Fibroblast of lung (primary cell): ENCODE measurements at regions not wholly inside any gene's neighbourhood (a gene's known extent, or its start where the extent isn't known, plus 50 kb on each side); places are given as distances from the start of the nearest gene placed in this dataset.

Source experiments
- DNase-seq, 2 donors: peaks; one replicate each; pipeline versions ENCODE4 v3.0.0 to v3.0.0-alpha.2; 2010; ENCODE audit warnings: low read depth in 2 of 2
- H2AFZ ChIP-seq: 2 replicates; pipeline ENCODE4 v1.5.1; 2012; ENCODE audit warnings: low read length, control low read depth, inconsistent platforms
- H3K27ac ChIP-seq: 2 replicates; pipeline ENCODE4 v1.5.1; 2011; ENCODE audit warnings: low read length, control low read depth; ENCODE audit not compliant: insufficient read depth
- H3K27me3 ChIP-seq: 2 replicates; pipeline ENCODE4 v1.5.1; 2011; ENCODE audit warnings: mild to moderate bottlenecking, low read length; ENCODE audit not compliant: control insufficient read depth, insufficient read depth
- H3K36me3 ChIP-seq: 2 replicates; pipeline ENCODE4 v1.5.1; 2011; ENCODE audit warnings: low read length; ENCODE audit not compliant: control insufficient read depth, insufficient read depth
- H3K4me1 ChIP-seq: 2 replicates; pipeline ENCODE4 v1.5.1; 2011; ENCODE audit warnings: low read length; ENCODE audit not compliant: control insufficient read depth, insufficient read depth; ENCODE audit errors: extremely low read depth
- H3K4me2 ChIP-seq: 2 replicates; pipeline ENCODE4 v1.5.1; 2011; ENCODE audit warnings: low read length, control low read depth; ENCODE audit not compliant: insufficient read depth; ENCODE audit errors: extremely low read depth
- H3K4me3 ChIP-seq, 4 experiments: fragments of 200-600 bp in 1 of 4; sonication (generic) in 1 of 4; replicated peaks in 1 of 4; 2 replicates each; pipeline ENCODE4 v1.5.1; 2011 to 2016; ENCODE audit warnings: low read length in 4 of 4, low read depth in 3 of 4, mild to moderate bottlenecking in 3 of 4, control low read depth in 2 of 4, inconsistent platforms in 1 of 4, mixed read lengths in 1 of 4; ENCODE audit not compliant: insufficient read depth in 1 of 4; ENCODE audit errors: control extremely low read depth in 1 of 4
- H3K79me2 ChIP-seq: 2 replicates; pipeline ENCODE4 v1.5.1; 2012; ENCODE audit warnings: mild to moderate bottlenecking, low read length, inconsistent platforms; ENCODE audit not compliant: control insufficient read depth, insufficient read depth
- H3K9ac ChIP-seq: 2 replicates; pipeline ENCODE4 v1.5.1; 2011; ENCODE audit warnings: mild to moderate bottlenecking, low read length, control low read depth; ENCODE audit not compliant: insufficient read depth
- H3K9me3 ChIP-seq: 2 replicates; pipeline ENCODE4 v1.5.1; 2012; ENCODE audit warnings: low read depth, low read length; ENCODE audit not compliant: control insufficient read depth, insufficient read depth
- H4K20me1 ChIP-seq: 2 replicates; pipeline ENCODE4 v1.5.1; 2011; ENCODE audit warnings: low read length; ENCODE audit not compliant: control insufficient read depth, insufficient read depth; ENCODE audit errors: extremely low read depth
- EZH2 ChIP-seq: IDR thresholded peaks from 2 replicates; pipeline ENCODE4 v1.5.1; 2012; ENCODE audit warnings: low read length, control low read depth, mild to moderate bottlenecking; ENCODE audit errors: missing control alignments
- TF ChIP-seq, protein P1 (sequence below), 2 donors: IDR thresholded peaks in 1 of 2; conservative IDR thresholded peaks in 1 of 2; 1 replicate in 1 of 2; 2 replicates in 1 of 2; pipeline ENCODE4 v1.5.1; 2011 to 2012; ENCODE audit warnings: low read length in 2 of 2, control low read depth in 1 of 2, inconsistent platforms in 1 of 2, low read depth in 1 of 2, mild to moderate bottlenecking in 1 of 2

DNA sequence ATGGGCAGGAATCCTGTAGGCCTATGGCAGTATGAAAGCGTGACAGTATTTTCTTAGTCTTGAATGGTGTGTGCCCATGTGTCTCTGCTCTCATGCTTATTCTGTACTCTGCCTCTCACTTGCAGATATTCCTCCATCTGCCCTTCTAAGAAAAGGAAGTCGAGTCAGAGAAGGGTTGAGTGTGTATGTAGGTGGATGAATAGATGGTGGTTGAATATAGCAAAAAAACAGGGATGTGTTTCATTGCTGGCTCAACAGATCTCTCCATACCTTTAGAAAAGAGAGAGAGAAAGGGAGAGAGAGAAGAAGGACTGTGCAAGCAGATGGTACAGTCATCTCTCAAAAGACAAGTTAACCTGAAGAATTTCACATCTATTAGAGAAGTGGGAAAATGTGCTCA, 381.5 kb downstream of the FBXW7 start:
- TF ChIP-seq, protein P1, sequence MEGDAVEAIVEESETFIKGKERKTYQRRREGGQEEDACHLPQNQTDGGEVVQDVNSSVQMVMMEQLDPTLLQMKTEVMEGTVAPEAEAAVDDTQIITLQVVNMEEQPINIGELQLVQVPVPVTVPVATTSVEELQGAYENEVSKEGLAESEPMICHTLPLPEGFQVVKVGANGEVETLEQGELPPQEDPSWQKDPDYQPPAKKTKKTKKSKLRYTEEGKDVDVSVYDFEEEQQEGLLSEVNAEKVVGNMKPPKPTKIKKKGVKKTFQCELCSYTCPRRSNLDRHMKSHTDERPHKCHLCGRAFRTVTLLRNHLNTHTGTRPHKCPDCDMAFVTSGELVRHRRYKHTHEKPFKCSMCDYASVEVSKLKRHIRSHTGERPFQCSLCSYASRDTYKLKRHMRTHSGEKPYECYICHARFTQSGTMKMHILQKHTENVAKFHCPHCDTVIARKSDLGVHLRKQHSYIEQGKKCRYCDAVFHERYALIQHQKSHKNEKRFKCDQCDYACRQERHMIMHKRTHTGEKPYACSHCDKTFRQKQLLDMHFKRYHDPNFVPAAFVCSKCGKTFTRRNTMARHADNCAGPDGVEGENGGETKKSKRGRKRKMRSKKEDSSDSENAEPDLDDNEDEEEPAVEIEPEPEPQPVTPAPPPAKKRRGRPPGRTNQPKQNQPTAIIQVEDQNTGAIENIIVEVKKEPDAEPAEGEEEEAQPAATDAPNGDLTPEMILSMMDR (conservative IDR thresholded peaks at IDR 0.05 in 1 of 2, IDR thresholded peaks at IDR 0.05 in 1 of 2; ENCODE audit: low read depth in 1 of 2, low read length in 2 of 2), result no peak
- no peak for TF ChIP-seq EZH2
- Histone ChIP-seq H3K4me2 (no peak overlapping the region), H3K27me3 (peaks cover 6% of the 10 kb centered on the region), H4K20me1 (no peaks in the 10 kb centered on the region), H3K4me3 (no peak overlapping the region), H2AFZ (no peak overlapping the region), H3K36me3 (no peaks in the 10 kb centered on the region), H3K9me3 (no peaks in the 10 kb centered on the region), H3K79me2 (no peaks in the 10 kb centered on the region), H3K27ac (no peak overlapping the region), H3K4me1 (no peaks in the 10 kb centered on the region), H3K9ac (no peak overlapping the region)
- no peak for DNase-seq

DNA sequence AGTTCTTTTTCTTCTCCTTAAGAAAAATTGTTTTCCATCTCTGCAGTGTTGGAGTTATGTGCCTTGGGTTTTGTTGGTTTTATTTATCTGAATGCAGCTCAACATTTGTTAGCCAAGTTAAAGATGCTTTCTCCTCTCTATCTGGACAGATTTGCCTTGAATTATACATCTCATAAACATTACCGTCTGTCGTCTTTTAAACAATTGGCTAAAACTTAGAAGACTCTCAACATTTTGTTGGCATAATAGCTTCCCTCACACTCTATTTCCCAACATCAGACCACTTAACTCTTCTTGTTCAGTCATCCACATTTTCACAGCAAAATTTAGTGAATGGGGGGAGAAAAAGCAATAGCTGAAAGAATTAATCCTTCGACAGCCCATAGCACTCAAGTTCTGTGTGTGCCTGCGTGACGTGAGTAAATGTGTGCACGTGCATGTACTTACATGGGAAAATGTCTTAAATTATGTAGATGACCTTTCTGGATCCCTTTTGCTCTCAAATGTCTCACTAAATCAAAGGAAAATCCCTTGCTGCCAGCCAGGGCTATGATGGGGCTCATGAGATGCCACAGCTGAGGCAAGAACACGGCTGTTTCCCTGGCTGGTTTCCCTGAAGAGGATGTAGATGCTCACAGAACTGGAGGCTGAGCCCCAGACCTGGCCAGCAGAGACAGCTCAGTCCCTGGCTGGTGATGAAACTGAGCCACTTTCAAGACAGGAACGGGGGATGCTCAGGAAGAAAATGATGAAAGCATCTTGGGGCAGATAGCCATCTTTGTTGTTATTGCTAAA, 382.2 kb downstream of the FBXW7 start:
- H3K79me2 ChIP-seq, result no peaks in the 10 kb centered on the region
- TF ChIP-seq, protein P1 (conservative IDR thresholded peaks at IDR 0.05 in 1 of 2, IDR thresholded peaks at IDR 0.05 in 1 of 2; ENCODE audit: low read depth in 1 of 2, low read length in 2 of 2), result no peak
- TF ChIP-seq EZH2, result no peak
- peaks cover 3% of the 10 kb centered on the region for H3K27me3 ChIP-seq
- no peak overlapping the region for H3K9ac ChIP-seq
- H3K4me3 ChIP-seq, result no peak overlapping the region
- H3K4me2 ChIP-seq, result no peak overlapping the region
- H3K27ac ChIP-seq, result no peak overlapping the region
- no peak overlapping the region for H2AFZ ChIP-seq
- no peaks in the 10 kb centered on the region for H3K36me3 ChIP-seq
- no peaks in the 10 kb centered on the region for H4K20me1 ChIP-seq
- DNase-seq, result no peak
- no peaks in the 10 kb centered on the region for H3K4me1 ChIP-seq
- H3K9me3 ChIP-seq, result no peaks in the 10 kb centered on the region

DNA sequence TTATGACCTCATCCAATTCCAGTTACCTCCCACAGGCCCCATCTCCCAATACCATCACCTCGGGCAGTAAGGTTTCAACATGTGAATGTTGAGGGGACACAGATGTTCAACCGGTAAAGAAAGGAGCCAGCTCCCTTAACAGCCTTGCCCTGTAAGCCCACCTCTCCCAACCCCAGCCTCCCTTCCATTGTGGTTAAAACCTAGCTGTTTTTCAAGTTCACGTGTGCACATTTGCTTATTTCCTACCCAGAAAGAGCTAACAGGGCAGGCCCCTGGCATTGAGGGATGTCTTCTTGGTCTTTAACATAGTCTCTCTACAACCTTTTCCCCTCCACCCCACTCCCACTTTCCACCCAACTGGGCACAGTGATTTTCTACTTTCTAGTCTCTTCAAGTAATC, 385.7 kb downstream of the FBXW7 start:
- TF ChIP-seq EZH2, result no peak
- TF ChIP-seq, protein P1 (conservative IDR thresholded peaks at IDR 0.05 in 1 of 2, IDR thresholded peaks at IDR 0.05 in 1 of 2; ENCODE audit: low read depth in 1 of 2, low read length in 2 of 2), result no peak
- Histone ChIP-seq H3K4me2 (no peak overlapping the region), H3K4me3 (no peak overlapping the region), H3K27ac (no peak overlapping the region), H3K79me2 (no peaks in the 10 kb centered on the region), H3K9me3 (no peaks in the 10 kb centered on the region), H3K36me3 (no peaks in the 10 kb centered on the region), H4K20me1 (no peaks in the 10 kb centered on the region), H3K4me1 (no peaks in the 10 kb centered on the region), H2AFZ (no peak overlapping the region), H3K27me3 (no peaks in the 10 kb centered on the region), H3K9ac (no peak overlapping the region)
- no peak for DNase-seq
